Right ventricle myocardium superior (tissue), 1 donor: ENCODE measurements at regions not wholly inside any gene's neighbourhood (a gene's known extent, or its start where the extent isn't known, plus 50 kb on each side); places are given as distances from the start of the nearest gene placed in this dataset.

ENCODE experiments used
- ATAC-seq: fragments of 200-7000 bp; cut with Tn5 transposase; one replicate; pipeline ENCODE4 v1.9.1; 2020; ENCODE audit warnings: mild to moderate bottlenecking; ENCODE audit not compliant: poor library complexity
- DNase-seq: peaks from one replicate; pipeline ENCODE4 v3.0.0-alpha.2; 2020
- intact Hi-C: fragments of 100-400 bp; cut with DNase I; formaldehyde crosslinking; loops from one replicate; pipeline ENCODE4 v1.11.2; 2022
- donor health status: DM: no; HTN: yes; CAD: no; lungs with severe emphysema.

DNA sequence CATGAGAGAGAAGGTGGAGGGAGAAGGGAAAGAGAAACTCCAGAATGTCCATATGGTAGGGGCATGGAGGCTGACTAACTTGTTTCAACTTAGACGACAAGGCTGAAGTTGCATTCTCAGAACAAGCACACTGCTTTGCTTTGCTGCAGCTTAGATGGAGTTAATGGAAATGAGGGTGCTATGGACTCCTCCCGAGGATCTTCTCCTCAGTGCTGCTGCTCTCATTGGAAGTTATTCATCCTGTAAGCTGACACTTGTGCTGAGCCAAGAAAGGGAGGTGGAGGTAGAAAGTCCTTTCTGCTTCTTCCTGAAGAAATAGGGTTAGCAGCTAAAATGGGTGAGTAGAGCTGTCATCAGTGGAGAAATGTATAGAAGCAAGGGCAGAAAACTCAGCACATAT lies 215.3 kb downstream of the SEC16B start:
- intact Hi-C loops: no loop called here
- DNase-seq (no peak), ATAC-seq (no peak)

DNA sequence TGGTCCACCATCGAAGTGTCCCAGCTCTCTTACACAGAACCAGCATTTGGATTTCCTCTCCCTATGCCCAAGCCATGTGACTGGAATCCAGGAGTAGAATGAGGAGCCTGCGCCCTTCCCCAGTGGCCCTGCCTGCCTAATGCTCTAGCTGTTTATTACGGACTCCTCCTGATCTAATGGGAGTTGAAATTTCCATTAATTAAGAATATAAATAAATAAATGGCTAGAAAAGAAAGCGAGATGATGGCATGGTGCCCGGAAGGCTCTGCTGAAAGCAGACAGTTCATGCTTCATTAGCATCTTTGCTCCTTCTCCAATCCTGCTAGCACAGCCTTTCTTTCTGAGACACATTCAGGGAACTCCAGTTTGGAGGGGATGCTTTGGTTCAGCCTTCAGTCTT lies 216.2 kb downstream of the SEC16B start:
- no peak for DNase-seq
- no peak for ATAC-seq
- intact Hi-C loops: no loop called here

DNA sequence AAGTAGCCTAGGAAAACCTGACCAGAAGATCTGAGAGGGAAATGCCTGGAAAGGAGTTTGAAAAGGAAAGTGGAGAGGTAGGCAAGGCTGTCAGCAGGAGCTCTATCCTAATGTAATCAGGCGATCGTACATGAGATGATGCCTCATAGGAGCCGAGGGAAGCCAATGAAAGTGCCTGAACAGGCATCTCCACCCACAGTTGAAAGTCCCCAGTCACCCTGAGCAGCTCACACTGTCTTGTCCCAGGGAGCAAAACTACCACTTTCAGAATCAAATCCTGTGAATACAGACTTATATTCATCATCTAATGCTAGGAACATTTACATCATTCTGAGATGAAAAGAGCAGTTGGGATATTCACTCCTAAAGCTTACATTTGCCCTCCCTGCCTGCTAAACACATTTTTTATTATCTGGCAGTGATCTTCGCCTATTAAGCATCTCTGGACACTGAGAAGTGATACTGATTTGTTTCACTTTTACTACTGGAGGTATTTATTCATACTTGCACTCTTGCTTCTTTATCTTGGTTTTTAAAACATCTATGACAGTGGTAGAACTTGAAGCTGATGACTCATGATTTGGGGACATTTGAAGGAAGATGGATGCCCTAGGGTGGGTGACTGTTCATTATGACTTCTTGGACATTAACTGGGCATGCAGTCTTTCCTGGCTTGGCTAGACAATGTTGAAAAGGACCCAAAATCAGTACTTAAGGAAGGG lies 221.6 kb downstream of the SEC16B start:
- no peak for ATAC-seq
- intact Hi-C loops: no loop called here
- DNase-seq: no peak

DNA sequence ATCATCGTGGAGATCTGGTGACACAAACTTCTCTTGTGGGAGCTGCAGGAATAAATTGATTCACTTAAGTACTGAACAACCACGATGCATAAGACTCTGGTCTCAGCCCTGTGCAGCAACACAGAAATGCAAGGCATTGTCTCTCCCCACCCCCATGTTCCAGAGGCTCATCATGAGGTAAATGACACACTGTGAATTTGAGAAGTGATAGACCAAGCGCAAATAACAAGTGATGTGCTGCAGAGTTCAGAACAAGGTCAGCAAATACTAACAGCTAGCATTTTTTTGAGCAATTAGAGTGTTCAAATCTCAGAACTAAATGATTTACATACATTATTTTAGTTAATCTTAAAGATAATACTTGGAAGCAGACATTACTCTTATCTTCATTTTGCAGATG lies 223.7 kb downstream of the SEC16B start:
- DNase-seq (no peak), ATAC-seq (no peak)
- intact Hi-C loops: no loop called here

DNA sequence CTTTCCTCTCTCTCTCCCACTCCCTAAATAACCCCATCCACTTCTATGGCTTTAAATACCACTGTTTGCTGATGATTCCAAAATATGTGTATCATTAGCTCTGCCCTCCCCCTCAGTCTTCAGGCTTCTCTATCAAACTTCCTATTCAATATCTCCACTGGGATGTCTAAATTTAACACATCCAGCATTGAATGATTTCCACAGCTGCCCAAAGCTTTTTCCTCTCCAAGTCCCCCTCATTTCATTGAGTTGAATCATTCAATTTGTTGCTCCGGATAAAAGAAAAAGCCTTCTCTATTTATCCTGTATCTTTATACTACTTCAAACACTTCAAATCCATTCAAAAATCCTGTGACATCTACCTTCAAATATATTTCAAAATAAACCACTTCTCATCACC lies 225.0 kb downstream of the SEC16B start:
- ATAC-seq (no peak), DNase-seq (no peak)
- intact Hi-C loops: no loop called here

DNA sequence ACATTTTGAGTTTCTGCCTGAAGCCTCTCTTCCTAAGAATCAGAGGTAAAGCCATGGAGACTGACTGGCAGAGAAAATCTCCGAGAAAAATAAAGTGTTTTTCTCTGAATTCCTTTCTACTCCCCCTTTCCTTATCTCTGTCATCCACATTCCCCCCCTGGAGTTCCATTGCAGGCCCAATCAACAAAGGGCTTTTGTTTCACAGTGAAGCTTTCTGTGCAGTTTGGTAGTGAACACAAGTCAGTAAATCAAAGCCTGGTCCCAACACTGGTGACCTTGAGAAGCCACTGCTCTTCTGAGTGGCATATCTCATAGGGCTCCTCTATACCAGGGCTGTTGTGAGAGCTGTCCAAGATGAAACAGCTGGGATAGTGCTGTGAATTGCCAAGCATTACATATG lies 228.4 kb downstream of the SEC16B start:
- intact Hi-C loops: no loop called here
- no peak for ATAC-seq
- no peak for DNase-seq

DNA sequence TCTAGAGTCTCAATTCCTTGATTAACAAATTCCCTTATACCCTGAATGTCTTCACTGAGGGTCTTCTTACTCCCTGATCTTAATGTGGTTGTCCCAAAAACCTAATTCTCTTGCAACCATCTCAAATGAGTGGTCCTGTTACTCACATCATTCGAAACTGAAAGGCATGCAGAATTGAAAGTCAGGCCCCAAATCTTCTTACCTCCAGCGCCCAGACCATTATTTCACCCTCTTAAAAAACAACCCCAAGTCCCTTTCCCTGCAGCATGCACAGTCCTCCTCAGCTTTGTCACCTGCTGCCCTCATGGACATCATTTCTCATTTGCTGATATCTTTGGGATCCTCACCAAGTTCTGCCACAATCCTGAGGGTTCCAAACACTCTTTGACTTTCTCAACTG lies 230.1 kb downstream of the SEC16B start:
- no peak for ATAC-seq

DNA sequence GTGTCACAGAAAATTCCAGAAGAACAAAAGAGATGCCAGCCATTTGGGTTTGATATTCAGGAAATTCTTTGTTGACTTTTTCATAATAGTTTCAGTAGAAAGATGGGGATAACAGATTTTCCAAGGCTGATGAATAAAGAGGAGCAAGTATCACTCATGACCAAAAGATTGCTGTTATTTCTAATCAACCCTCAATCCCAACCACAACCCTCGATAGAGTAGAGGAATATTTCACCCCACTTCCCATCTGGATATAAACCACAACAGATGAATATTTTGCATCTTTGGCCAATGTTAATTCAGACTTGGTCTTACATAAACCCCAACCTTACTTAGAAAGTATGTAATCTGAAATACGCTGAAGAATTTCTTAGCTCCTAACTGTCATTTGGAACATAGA lies 232.4 kb downstream of the SEC16B start:
- intact Hi-C loops: no loop called here
- no peak for DNase-seq
- ATAC-seq: no peak

More for the DNA sequence above, 230.1 kb downstream of the SEC16B start:
- intact Hi-C loops: no loop called here
- no peak for DNase-seq

DNA sequence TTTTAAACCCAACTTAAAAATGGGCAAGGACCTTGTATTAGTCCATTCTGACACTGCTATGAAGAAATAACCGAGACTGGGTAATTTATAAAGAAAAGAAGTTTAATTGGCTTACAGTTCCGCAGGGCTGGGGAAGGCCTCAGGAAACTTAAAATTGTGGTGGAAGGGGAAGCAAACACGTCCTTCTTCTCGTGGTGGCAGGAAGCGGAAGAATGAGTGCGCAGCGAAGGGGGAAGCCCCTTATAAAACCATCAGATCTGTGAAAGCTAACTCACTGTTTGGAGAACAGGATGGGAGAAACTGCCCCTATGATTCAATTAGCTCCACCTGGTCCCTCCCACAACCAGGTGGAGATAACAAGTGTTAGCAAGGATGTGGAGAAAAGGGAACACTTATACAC lies 237.7 kb downstream of the SEC16B start:
- DNase-seq (no peak), ATAC-seq (no peak)
- intact Hi-C loops: no loop called here

DNA sequence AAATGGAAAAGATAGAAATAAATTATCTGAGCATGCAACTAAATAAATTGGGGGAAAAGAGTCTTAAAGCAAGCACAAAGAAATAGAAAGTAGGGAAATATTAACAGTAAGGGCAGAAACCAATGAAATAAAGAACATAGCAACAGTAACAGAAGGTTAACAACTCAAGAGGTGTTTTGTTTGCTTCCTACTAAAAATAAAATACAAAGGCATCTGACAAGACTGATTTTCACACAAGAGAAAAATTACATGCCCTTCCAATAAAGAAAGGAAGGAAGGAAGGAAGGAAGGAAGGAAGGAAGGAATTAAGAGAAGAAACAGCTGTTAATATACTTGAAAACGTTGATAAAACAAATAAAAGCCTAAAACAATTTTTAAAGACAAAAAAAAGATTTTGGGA lies 240.2 kb downstream of the SEC16B start:
- intact Hi-C loops: no loop called here
- DNase-seq: no peak
- ATAC-seq: no peak

DNA sequence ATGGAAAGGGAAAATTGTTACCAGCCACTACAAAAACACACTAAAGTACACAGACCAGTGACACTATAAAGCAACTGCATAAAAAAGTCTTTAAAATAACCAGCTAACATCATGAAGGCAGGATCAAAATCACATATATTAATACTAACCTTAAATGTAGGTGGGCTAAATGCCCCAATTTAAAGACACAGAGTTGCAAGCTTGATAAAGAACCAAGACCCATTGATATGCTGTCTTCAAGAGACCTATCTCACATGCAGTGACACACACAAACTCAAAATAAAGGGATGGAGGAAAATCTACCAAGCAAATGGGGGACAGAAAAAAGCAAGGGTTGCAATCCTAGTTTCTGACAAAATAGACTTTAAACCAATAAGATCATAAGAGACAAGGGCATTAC lies 246.3 kb downstream of the SEC16B start:
- intact Hi-C loops: no loop called here
- ATAC-seq: no peak

DNA sequence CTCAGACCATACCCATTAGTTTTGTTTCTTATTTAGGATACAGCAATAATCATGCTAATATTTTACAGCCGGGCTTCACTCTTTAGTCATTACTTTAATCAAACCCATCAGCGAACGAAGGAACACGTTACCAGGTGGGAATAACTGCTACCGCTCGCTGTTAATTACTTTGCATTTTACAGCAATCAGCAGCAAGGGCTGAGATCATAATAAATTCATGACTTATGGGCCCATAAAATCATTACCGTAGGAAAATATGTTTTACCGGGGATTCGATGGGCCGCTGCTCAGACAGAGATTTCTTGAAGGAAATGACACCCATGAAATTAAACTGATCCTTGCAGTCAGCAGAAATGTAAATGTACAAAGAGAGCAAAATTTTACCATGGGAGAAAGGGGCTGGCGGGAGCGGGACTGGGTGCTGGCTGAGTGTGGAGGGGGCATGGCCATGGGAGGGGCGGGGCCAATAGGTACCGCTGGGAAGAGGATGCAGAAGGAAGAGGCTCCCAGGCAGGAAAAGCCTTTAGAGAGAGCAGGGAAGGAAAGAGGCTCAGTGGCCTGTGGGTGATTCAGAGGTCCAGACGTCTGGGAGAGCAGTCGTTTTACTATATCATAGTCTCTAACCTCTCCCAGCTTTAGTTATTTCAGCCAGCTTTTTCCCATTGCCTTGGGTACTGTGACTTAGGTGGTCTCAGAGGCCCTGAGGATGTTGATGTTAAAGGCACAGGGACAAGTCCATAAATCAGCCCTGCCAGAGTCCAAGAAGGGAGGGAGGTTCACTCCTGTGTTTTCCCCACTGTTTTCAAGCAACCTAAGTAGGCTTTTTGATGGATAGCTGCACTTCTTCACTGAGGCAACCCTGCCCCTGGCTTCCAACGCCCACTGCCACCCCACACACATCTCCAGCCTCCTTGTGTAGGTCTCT lies 258.9 kb downstream of the SEC16B start:
- no peak for DNase-seq

More for the DNA sequence above, 246.3 kb downstream of the SEC16B start:
- DNase-seq: no peak

DNA sequence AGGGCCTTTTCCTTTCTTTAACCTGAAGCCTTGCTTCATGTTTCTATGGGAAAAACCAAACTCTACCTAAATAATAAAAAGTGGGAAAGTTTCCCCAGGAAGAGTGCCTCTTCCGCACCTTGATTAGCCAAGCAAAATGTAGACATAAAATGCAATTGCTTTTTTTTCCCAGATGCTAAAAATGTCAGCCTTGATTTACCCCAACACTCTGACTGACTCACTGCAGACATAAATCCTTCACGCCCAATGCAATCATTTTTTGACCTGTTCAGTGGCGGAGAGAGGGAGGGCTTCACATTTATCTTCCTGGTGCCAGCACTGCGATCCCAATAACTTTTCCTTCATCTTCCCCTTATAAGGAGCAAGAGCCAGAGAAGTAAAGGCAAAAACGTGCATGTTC lies 261.5 kb downstream of the SEC16B start:
- ATAC-seq: no peak
- intact Hi-C loops: no loop called here
- DNase-seq: no peak

More for the DNA sequence above, 258.9 kb downstream of the SEC16B start:
- no peak for ATAC-seq
- intact Hi-C loops: loop anchor here (5.0 kb wide), 1 partner anchor 134 kb away; no protein-coding TSS in a partner anchor

DNA sequence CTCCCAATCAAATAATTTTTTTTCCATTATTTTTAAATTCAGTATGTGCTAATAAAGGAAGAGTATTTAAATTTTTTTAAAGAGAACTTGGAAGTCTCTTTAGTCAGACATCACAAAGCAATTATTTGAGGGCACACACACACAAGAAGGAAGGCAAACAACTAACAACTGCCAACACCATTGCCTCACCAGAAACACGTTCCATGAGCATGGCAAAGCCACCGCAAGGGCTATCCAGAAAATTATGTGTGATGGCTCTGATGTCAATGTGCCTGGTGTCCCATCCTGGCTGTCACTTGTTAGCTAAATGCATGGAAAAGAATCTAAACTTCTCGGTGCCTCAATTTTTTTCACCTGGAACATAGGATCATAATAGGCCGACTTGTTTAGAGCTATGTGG lies 262.9 kb downstream of the SEC16B start:
- intact Hi-C loops: no loop called here
- ATAC-seq (no peak), DNase-seq (no peak)

DNA sequence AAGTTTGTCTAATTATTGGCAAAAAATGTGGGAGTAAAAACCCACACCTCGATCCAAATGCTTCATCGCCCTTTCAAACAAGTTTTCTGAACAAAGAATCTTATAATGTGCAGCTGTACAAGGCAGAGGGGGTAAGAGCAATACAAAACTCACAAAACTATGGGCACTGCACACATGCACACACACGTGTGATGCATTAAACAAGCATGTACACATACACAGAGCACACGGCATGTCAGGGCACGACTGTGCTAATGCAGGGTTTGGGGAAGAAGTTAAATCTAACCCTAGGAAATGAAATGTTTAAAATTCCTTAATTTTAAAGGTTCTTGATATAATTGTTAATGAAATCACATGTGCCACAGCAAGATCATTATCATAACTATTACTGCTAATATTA lies 264.0 kb downstream of the SEC16B start:
- DNase-seq (no peak), ATAC-seq (no peak)
- intact Hi-C loops: no loop called here

DNA sequence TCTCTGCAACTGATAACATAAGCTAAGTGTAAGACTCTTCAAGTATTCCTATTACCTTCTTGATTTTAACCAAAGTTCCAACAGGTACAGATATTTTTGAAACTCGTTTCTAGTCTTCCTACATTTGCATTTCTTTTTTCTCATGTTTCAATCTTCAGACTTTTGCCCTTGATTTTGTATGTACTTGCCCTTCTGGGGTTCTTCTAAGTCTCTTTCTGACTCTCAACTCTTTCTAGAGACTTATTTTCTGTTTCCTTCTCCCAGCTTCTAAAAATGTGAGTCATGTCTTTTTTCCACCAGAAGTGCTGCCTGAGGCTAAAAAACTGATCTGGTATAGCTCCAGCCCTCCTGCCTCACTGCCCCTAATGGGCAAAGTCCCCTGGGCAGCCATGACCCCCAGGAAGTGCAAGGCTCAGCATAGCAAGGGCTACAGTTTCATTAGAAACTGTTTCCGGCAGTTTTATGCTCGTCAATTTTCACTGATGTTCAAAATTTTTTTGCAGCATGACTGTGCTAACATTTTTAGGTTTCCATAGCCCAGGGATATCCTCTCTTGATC lies 265.9 kb downstream of the SEC16B start:
- intact Hi-C loops: no loop called here
- ATAC-seq (no peak), DNase-seq (no peak)

DNA sequence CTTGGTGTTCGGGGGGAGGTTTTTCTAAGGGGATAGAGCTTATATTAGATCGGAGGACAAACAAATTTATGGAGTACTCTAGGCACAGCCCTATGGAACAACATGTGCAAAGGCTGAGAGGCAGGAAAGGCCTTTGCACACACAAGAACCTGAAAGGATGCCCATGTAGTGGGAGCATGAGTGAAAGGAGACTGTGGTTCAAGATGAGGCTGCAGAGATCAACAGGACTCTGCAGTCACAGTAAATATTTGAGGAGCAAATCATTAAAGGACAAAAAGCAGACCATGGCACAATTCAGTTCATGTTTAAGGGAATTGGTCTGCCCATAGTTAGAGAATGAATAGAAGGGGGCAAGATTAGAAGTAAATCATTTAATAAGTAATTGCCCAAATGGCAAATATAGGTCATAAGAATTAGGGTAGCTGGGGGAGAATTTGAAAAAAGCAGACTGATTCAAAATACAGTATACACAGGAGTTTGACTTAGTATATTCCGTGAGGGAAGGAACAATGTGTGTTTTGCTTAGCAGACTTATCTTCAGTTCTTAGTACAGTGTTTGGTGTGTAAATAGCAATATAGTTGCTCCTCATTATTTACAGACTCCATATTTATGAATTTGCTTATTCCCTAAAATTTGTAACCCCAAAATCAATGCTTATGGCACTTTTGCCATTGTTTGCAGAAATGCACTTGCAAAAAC lies 268.1 kb downstream of the SEC16B start:
- no peak for DNase-seq
- ATAC-seq: no peak
- intact Hi-C loops: no loop called here

DNA sequence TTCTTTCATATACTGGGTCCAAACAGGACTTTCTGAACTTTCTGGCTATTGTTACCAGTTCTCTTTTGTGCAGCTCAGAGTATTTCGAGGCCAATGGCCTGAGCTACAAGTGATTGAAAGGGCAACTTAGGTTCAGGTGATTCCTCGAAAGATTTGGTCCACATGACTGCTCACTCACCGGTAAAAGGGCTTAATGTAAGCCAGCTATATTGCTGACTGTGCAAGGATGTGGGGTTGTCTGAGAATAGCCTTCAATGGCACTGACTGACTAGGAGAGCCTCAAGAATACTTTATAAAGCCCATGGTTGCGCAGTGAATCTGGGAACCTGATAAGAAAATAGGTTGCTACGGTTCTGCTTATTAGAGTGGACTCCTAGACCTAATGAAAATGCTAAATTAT lies 269.0 kb downstream of the SEC16B start:
- no peak for ATAC-seq
- no peak for DNase-seq
- intact Hi-C loops: no loop called here

DNA sequence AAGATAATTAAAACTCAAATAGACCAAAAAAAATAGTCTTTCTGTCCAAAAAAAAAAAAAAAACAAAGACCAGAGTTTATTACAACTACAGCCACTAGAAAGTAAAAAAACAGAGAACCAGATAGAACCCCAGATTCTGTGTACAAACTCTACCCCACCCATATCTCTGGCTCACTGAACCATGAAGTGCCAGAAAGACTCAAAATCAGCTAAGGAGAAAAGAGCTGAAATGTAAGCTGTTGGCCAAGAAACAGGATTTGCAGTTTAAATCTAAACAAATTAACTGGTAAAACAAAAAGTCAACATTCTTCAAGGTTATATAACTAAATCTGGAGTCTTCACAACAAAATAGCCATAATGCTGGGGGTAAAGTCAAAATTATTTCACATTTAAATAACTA lies 278.9 kb downstream of the SEC16B start:
- intact Hi-C loops: no loop called here
- DNase-seq (no peak), ATAC-seq (no peak)
